Muscle layer of duodenum (tissue), 2 donors: ENCODE measurements at regions not wholly inside any gene's neighbourhood (a gene's known extent, or its start where the extent isn't known, plus 50 kb on each side); places are given as distances from the start of the nearest gene placed in this dataset.

Experiments used
- H3K27ac ChIP-seq: one replicate; pipeline ENCODE4 v1.7.0; 2013; ENCODE audit warnings: mild to moderate bottlenecking, low read length
- H3K27me3 ChIP-seq: one replicate; pipeline ENCODE4 v1.7.0; 2013; ENCODE audit warnings: low read depth, mild to moderate bottlenecking, control low read depth, low read length
- H3K36me3 ChIP-seq, 2 donors: one replicate each; pipeline ENCODE4 v1.7.0; 2013; ENCODE audit warnings: low read length in 2 of 2, control low read depth in 1 of 2, mild to moderate bottlenecking in 1 of 2; ENCODE audit not compliant: insufficient read depth in 2 of 2, control insufficient read depth in 1 of 2
- H3K4me1 ChIP-seq, 2 donors: one replicate each; pipeline ENCODE4 v1.7.0; 2013; ENCODE audit warnings: low read length in 2 of 2, mild to moderate bottlenecking in 2 of 2, control low read depth in 1 of 2, moderate library complexity in 1 of 2; ENCODE audit not compliant: insufficient read depth in 2 of 2, control insufficient read depth in 1 of 2
- H3K4me3 ChIP-seq, 2 donors: one replicate each; pipeline ENCODE4 v1.7.0; 2013; ENCODE audit warnings: low read length in 2 of 2, low read depth in 1 of 2, mild to moderate bottlenecking in 1 of 2
- H3K9me3 ChIP-seq, 2 donors: one replicate each; pipeline ENCODE4 v1.7.0; 2013; ENCODE audit warnings: low read length in 2 of 2, control low read depth in 1 of 2, mild to moderate bottlenecking in 1 of 2; ENCODE audit not compliant: control insufficient read depth in 1 of 2
- donor health status: healthy.

GRCh38 chrX:14290335-14290734 is 239.0 kb upstream of the GLRA2 start:
- no peak overlapping the region for H3K4me3 ChIP-seq
- no peaks in the 10 kb centered on the region for H3K27me3 ChIP-seq
- H3K9me3 ChIP-seq: no peaks in the 10 kb centered on the region
- H3K4me1 ChIP-seq: no peaks in the 10 kb centered on the region
- H3K27ac ChIP-seq: no peak overlapping the region
- H3K36me3 ChIP-seq: no peaks in the 10 kb centered on the region

GRCh38 chrX:14274691-14275090 is 245.0 kb upstream of the GEMIN8 start:
- Histone ChIP-seq H3K4me3 (no peak overlapping the region), H3K27ac (no peak overlapping the region), H3K27me3 (no peaks in the 10 kb centered on the region), H3K36me3 (no peaks in the 10 kb centered on the region), H3K4me1 (no peaks in the 10 kb centered on the region), H3K9me3 (no peaks in the 10 kb centered on the region)

- H3K27ac ChIP-seq: no peak overlapping the region
- H3K36me3 ChIP-seq: no peaks in the 10 kb centered on the region
- H3K4me1 ChIP-seq: no peaks in the 10 kb centered on the region
- no peak overlapping the region for H3K4me3 ChIP-seq
- no peaks in the 10 kb centered on the region for H3K27me3 ChIP-seq
- H3K9me3 ChIP-seq: no peaks in the 10 kb centered on the region
Observed at GRCh38 chrX:14267216-14267615, 237.5 kb upstream of the GEMIN8 start.

- no peaks in the 10 kb centered on the region for H3K9me3 ChIP-seq
- no peaks in the 10 kb centered on the region for H3K27me3 ChIP-seq
- H3K4me1 ChIP-seq: no peaks in the 10 kb centered on the region
- H3K36me3 ChIP-seq: no peaks in the 10 kb centered on the region
- no peak overlapping the region for H3K4me3 ChIP-seq
- no peak overlapping the region for H3K27ac ChIP-seq
Observed at GRCh38 chrX:14266705-14267104, 237.0 kb upstream of the GEMIN8 start.

- Histone ChIP-seq H3K4me3 (no peak overlapping the region), H3K27me3 (no peaks in the 10 kb centered on the region), H3K4me1 (no peaks in the 10 kb centered on the region), H3K36me3 (no peaks in the 10 kb centered on the region), H3K27ac (no peak overlapping the region), H3K9me3 (no peaks in the 10 kb centered on the region)
Observed at GRCh38 chrX:14243823-14244222, 214.1 kb upstream of the GEMIN8 start.

GRCh38 chrX:14235004-14235403 is 205.3 kb upstream of the GEMIN8 start:
- Histone ChIP-seq H3K9me3 (peaks cover 0 to 2% of the 10 kb centered on the region in 2 donors), H3K4me3 (no peak overlapping the region), H3K27me3 (no peaks in the 10 kb centered on the region), H3K36me3 (no peaks in the 10 kb centered on the region), H3K27ac (no peak overlapping the region), H3K4me1 (no peaks in the 10 kb centered on the region)

GRCh38 chrX:14232688-14233087 is 203.0 kb upstream of the GEMIN8 start:
- H3K27ac ChIP-seq: no peak overlapping the region
- H3K4me3 ChIP-seq: no peak overlapping the region
- H3K36me3 ChIP-seq: no peaks in the 10 kb centered on the region
- no peaks in the 10 kb centered on the region for H3K4me1 ChIP-seq
- H3K27me3 ChIP-seq: no peaks in the 10 kb centered on the region
- H3K9me3 ChIP-seq: peaks cover 0 to 2% of the 10 kb centered on the region in 2 donors

- no peaks in the 10 kb centered on the region for H3K27me3 ChIP-seq
- H3K27ac ChIP-seq: no peak overlapping the region
- no peaks in the 10 kb centered on the region for H3K36me3 ChIP-seq
- H3K4me1 ChIP-seq: no peaks in the 10 kb centered on the region
- no peak overlapping the region for H3K4me3 ChIP-seq
- no peaks in the 10 kb centered on the region for H3K9me3 ChIP-seq
Observed at GRCh38 chrX:14228611-14229010, 198.9 kb upstream of the GEMIN8 start.

- H3K27me3 ChIP-seq: no peaks in the 10 kb centered on the region
- H3K27ac ChIP-seq: no peak overlapping the region
- no peaks in the 10 kb centered on the region for H3K4me1 ChIP-seq
- H3K9me3 ChIP-seq: no peaks in the 10 kb centered on the region
- no peaks in the 10 kb centered on the region for H3K36me3 ChIP-seq
- no peak overlapping the region for H3K4me3 ChIP-seq
Observed at GRCh38 chrX:14220386-14220944, 190.8 kb upstream of the GEMIN8 start.

- Histone ChIP-seq H3K36me3 (no peaks in the 10 kb centered on the region), H3K9me3 (no peaks in the 10 kb centered on the region), H3K27ac (no peak overlapping the region)
Observed at GRCh38 chrX:14209034-14209433, 179.3 kb upstream of the GEMIN8 start.

GRCh38 chrX:14194711-14195110 is 165.0 kb upstream of the GEMIN8 start:
- Histone ChIP-seq H3K9me3 (no peaks in the 10 kb centered on the region), H3K4me1 (no peaks in the 10 kb centered on the region), H3K27ac (no peak overlapping the region)

More at GRCh38 chrX:14209034-14209433, 179.3 kb upstream of the GEMIN8 start:
- Histone ChIP-seq H3K4me1 (no peaks in the 10 kb centered on the region), H3K4me3 (no peak overlapping the region), H3K27me3 (no peaks in the 10 kb centered on the region)

GRCh38 chrX:14193547-14193946 is 163.9 kb upstream of the GEMIN8 start:
- no peaks in the 10 kb centered on the region for H3K27me3 ChIP-seq
- no peak overlapping the region for H3K4me3 ChIP-seq
- H3K9me3 ChIP-seq: no peaks in the 10 kb centered on the region
- no peak overlapping the region for H3K27ac ChIP-seq
- H3K4me1 ChIP-seq: no peaks in the 10 kb centered on the region
- H3K36me3 ChIP-seq: no peaks in the 10 kb centered on the region

More at GRCh38 chrX:14194711-14195110, 165.0 kb upstream of the GEMIN8 start:
- Histone ChIP-seq H3K36me3 (no peaks in the 10 kb centered on the region), H3K4me3 (no peak overlapping the region), H3K27me3 (no peaks in the 10 kb centered on the region)
